ENCODE measurements at regions not wholly inside any gene's neighbourhood (a gene's known extent, or its start where the extent isn't known, plus 50 kb on each side); places are given as distances from the start of the nearest gene placed in this dataset.
"Not testable (repeated sequence)": the region's sequence is repeated elsewhere in the genome, so short reads cannot be mapped to it uniquely, and the experiment has no call there.

- no peaks in the 10 kb centered on the region for H3K36me3 Mint-ChIP-seq (ENCODE audit: insufficient read depth)
- ATAC-seq (no peak), DNase-seq (no peak)
- no peak overlapping the region for H3K4me3 Mint-ChIP-seq
- no peaks in the 10 kb centered on the region for H3K27me3 Mint-ChIP-seq (ENCODE audit: low read depth)
- H3K4me1 Mint-ChIP-seq (ENCODE audit: low read depth) = no peaks in the 10 kb centered on the region
- peaks cover 7% of the 10 kb centered on the region for H3K9me3 Mint-ChIP-seq
Measured at GRCh38 chr11:80718611-80719291, 1277.9 kb upstream of the TENM4 start.

DNA sequence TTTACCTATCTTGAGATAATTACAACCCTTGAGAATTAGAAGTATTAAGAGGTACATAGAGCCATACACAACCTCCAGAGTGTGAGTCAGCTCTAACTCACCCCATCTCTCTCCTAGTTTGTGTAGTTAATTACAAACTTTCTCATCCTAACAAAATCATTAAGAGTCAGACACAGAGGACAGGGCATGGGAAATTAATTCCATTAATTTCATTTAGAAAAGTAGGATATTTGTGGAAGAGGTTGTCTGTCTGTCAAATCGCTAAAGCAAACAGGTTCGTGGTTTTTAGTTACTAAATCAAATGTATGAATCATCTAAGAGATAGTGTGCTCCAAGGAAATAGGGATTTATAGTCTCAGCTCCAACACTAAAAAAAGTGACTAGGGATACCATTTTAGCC lies 1261.4 kb upstream of the TENM4 start:
- peaks cover 7% of the 10 kb centered on the region for H3K9me3 Mint-ChIP-seq
- no peak overlapping the region for H3K4me3 Mint-ChIP-seq
- no peaks in the 10 kb centered on the region for H3K27me3 Mint-ChIP-seq (ENCODE audit: low read depth)
- H3K36me3 Mint-ChIP-seq (ENCODE audit: insufficient read depth) = no peaks in the 10 kb centered on the region
- ATAC-seq = no peak
- no peak for DNase-seq
- H3K4me1 Mint-ChIP-seq (ENCODE audit: low read depth) = no peaks in the 10 kb centered on the region

DNA sequence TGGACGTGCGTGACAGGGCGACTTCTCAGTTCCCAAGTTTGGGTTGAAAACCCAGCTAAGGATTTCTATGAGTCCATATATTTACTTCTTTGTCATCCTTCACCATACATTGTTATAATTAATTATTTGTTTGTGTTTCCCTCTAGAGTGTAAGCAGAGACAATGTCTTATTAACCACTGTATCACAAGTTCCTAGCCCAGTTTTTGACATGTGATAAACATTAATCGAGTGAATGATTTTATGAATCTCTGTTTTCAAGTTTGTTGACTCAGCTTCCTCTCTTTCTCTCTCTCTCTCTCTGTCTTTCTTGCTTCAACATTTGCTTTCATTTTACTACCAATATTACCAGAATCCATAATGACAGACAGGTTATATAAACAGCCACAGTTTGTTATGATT lies 1259.6 kb upstream of the TENM4 start:
- ATAC-seq (no peak), DNase-seq (no peak)
- Mint-ChIP-seq H3K36me3 (ENCODE audit: insufficient read depth) (no peaks in the 10 kb centered on the region), H3K27me3 (ENCODE audit: low read depth) (no peaks in the 10 kb centered on the region), H3K4me3 (no peak overlapping the region), H3K9me3 (peaks cover 7% of the 10 kb centered on the region), H3K4me1 (ENCODE audit: low read depth) (no peaks in the 10 kb centered on the region)

- H3K4me3 Mint-ChIP-seq; H3K36me3 Mint-ChIP-seq (ENCODE audit: insufficient read depth); ATAC-seq: not testable (repeated sequence)
Measured at GRCh38 chr11:80699406-80700177, 1258.8 kb upstream of the TENM4 start.

GRCh38 chr11:80698637-80699036 lies 1257.8 kb upstream of the TENM4 start:
- no peak overlapping the region for H3K4me3 Mint-ChIP-seq
- ATAC-seq (no peak), DNase-seq (no peak)
- H3K27me3 Mint-ChIP-seq (ENCODE audit: low read depth) = no peaks in the 10 kb centered on the region
- no peaks in the 10 kb centered on the region for H3K4me1 Mint-ChIP-seq (ENCODE audit: low read depth)
- H3K9me3 Mint-ChIP-seq = peaks cover 7% of the 10 kb centered on the region
- no peaks in the 10 kb centered on the region for H3K36me3 Mint-ChIP-seq (ENCODE audit: insufficient read depth)

More at GRCh38 chr11:80699406-80700177, 1258.8 kb upstream of the TENM4 start:
- H3K9me3 Mint-ChIP-seq; DNase-seq; H3K4me1 Mint-ChIP-seq (ENCODE audit: low read depth); H3K27me3 Mint-ChIP-seq (ENCODE audit: low read depth): not testable (repeated sequence)

- Mint-ChIP-seq H3K36me3 (ENCODE audit: insufficient read depth) (no peaks in the 10 kb centered on the region), H3K4me1 (ENCODE audit: low read depth) (no peaks in the 10 kb centered on the region), H3K4me3 (no peak overlapping the region), H3K9me3 (peaks cover 4% of the 10 kb centered on the region), H3K27me3 (ENCODE audit: low read depth) (no peaks in the 10 kb centered on the region)
- no peak for ATAC-seq
- no peak for DNase-seq
Measured at GRCh38 chr11:80694385-80694784, 1253.6 kb upstream of the TENM4 start.

- ATAC-seq (no peak), DNase-seq (no peak)
- Mint-ChIP-seq H3K4me1 (ENCODE audit: low read depth) (no peaks in the 10 kb centered on the region), H3K4me3 (no peak overlapping the region), H3K9me3 (no peaks in the 10 kb centered on the region), H3K27me3 (ENCODE audit: low read depth) (no peaks in the 10 kb centered on the region), H3K36me3 (ENCODE audit: insufficient read depth) (no peaks in the 10 kb centered on the region)
Measured at GRCh38 chr11:80687941-80688340, 1247.1 kb upstream of the TENM4 start.

DNA sequence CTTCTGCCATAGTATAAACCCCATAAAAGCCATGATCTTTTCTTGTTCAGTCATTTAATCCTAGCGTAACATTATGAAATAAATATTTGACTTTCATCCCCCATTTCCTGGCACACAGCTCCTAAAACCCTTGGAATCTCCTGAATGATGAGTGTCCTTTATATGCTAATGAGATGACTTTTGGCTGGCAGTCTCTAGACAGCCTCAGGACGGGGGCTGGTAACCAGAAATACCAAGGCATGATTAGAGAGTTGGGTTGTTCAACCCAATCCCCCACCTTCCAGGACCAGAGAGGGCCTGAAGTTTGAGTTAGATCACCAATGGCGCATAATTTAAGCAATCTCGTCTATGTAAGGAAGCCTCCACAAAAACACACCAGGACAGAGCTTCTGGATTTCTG lies 1246.1 kb upstream of the TENM4 start:
- no peak for ATAC-seq
- no peaks in the 10 kb centered on the region for H3K36me3 Mint-ChIP-seq (ENCODE audit: insufficient read depth)
- DNase-seq = no peak
- no peaks in the 10 kb centered on the region for H3K4me1 Mint-ChIP-seq (ENCODE audit: low read depth)
- no peaks in the 10 kb centered on the region for H3K9me3 Mint-ChIP-seq
- no peaks in the 10 kb centered on the region for H3K27me3 Mint-ChIP-seq (ENCODE audit: low read depth)
- H3K4me3 Mint-ChIP-seq = no peak overlapping the region

DNA sequence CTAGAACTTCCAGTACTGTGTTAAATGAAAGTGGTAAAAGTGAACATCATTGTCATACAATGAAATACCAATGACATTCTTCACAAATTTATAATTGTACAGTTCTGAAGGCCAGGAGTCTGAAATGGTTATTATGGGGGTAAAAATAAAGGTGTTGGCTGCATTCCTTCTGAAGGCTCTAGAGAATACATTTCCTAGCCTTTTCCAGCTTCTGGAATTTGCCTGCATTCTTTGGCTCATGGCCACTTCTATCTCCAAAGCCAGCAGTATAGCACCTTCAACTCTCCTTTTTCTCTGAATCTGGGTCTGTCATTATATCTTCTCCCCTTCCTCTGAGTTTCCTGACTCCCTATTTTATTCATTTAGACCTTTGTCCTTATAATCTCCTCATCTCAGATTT lies 1232.7 kb upstream of the TENM4 start:
- DNase-seq = no peak
- Mint-ChIP-seq H3K4me3 (no peak overlapping the region), H3K36me3 (ENCODE audit: insufficient read depth) (no peaks in the 10 kb centered on the region), H3K27me3 (ENCODE audit: low read depth) (no peaks in the 10 kb centered on the region), H3K4me1 (ENCODE audit: low read depth) (no peaks in the 10 kb centered on the region), H3K9me3 (peaks cover 29% of the 10 kb centered on the region)
- ATAC-seq = no peak

DNA sequence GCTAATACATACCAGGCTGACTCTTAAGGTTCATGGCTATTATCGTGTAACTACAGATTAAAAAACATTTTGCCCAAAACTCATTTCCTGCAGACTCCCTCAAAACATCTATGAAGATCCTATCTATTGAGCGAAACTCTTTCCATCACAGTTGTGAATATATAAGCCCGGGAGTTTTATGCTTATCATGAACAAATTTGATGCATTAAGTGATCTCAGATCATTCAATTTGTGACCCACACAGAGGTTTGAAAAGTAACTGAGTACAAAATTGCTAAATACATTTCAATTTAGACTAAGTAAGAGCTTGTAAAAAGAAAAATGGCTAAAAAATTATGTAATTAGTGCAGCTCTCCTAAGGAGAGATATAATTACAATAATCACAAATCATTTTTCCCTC lies 1228.8 kb upstream of the TENM4 start:
- Mint-ChIP-seq H3K36me3 (ENCODE audit: insufficient read depth) (no peaks in the 10 kb centered on the region), H3K27me3 (ENCODE audit: low read depth) (no peaks in the 10 kb centered on the region), H3K9me3 (peaks cover 22% of the 10 kb centered on the region), H3K4me1 (ENCODE audit: low read depth) (no peaks in the 10 kb centered on the region), H3K4me3 (no peak overlapping the region)
- ATAC-seq (no peak), DNase-seq (no peak)

DNA sequence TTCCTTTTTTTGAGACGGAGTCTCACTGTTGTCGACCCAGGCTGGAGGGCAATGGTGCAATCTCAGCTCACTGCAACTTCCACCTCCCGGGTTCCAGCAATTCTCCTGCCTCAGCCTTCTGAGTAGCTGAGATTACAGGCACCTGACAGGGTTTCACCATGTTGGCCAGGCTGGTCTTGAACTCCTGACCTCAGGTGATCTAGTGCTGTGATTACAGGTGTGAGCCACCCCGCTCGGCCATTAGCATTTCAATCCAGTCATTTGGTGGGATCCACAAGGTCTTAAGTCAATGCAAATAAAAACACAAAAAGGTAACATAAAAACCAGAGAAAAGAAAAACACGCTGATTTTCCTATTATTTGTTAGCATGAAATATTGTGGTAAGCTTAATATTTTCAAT lies 1227.2 kb upstream of the TENM4 start:
- Mint-ChIP-seq H3K9me3 (peaks cover 26% of the 10 kb centered on the region), H3K27me3 (ENCODE audit: low read depth) (no peaks in the 10 kb centered on the region), H3K36me3 (ENCODE audit: insufficient read depth) (no peaks in the 10 kb centered on the region), H3K4me3 (no peak overlapping the region), H3K4me1 (ENCODE audit: low read depth) (no peaks in the 10 kb centered on the region)
- ATAC-seq (no peak), DNase-seq (no peak)

GRCh38 chr11:80655834-80656233 lies 1215.0 kb upstream of the TENM4 start:
- Mint-ChIP-seq H3K4me1 (ENCODE audit: low read depth) (no peaks in the 10 kb centered on the region), H3K4me3 (no peak overlapping the region), H3K36me3 (ENCODE audit: insufficient read depth) (no peaks in the 10 kb centered on the region), H3K27me3 (ENCODE audit: low read depth) (no peaks in the 10 kb centered on the region), H3K9me3 (peaks cover 13% of the 10 kb centered on the region)
- no peak for DNase-seq
- ATAC-seq = no peak

- Mint-ChIP-seq H3K36me3 (ENCODE audit: insufficient read depth) (no peaks in the 10 kb centered on the region), H3K27me3 (ENCODE audit: low read depth) (no peaks in the 10 kb centered on the region), H3K4me3 (no peak overlapping the region), H3K9me3 (peaks cover 14% of the 10 kb centered on the region), H3K4me1 (ENCODE audit: low read depth) (no peaks in the 10 kb centered on the region)
- DNase-seq (no peak), ATAC-seq (no peak)
Measured at GRCh38 chr11:80650966-80651365, 1210.1 kb upstream of the TENM4 start.

DNA sequence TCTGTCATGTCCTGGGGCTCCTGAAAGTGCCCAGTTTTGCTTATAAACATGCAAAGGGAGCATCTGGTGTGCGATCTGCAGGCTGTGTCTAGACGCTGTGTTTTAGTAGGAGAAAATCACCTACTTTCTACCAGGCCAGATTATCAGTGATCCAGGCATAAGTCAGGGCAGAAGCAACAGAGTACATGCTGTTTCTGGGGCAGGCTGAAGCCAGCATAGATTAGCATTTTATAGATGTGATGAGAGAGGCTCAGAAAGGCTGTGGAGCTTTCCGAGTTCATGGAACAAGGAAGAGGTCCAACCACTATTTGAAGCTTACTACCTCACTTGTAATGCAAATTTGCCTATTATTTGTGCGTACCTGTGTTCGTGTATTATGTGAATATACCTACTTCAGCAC lies 1208.4 kb upstream of the TENM4 start:
- Mint-ChIP-seq H3K36me3 (ENCODE audit: insufficient read depth) (no peaks in the 10 kb centered on the region), H3K27me3 (ENCODE audit: low read depth) (no peaks in the 10 kb centered on the region), H3K4me1 (ENCODE audit: low read depth) (no peaks in the 10 kb centered on the region), H3K9me3 (peaks cover 17% of the 10 kb centered on the region), H3K4me3 (no peak overlapping the region)
- ATAC-seq (no peak), DNase-seq (no peak)

DNA sequence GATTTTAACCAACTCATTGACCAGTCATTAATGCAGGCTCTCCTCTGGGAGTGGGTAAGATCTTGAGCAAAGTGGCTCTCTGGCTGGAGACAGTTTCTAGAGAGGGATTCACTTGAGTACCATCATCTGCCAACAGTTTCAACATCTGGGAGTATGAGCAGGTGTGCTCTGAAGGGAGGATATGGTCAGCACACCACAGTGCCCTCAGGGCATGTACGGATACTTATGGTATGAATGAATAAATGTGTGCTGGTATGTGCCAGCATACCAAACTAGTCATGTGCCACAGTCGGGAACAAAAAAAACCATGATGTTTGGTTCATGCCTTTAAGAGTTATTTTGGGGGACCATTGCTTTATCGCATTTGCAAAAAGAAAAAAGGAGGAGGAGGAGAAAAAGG lies 1197.5 kb upstream of the TENM4 start:
- no peak for DNase-seq
- Mint-ChIP-seq H3K4me1 (ENCODE audit: low read depth) (no peaks in the 10 kb centered on the region), H3K27me3 (ENCODE audit: low read depth) (no peaks in the 10 kb centered on the region), H3K4me3 (no peak overlapping the region), H3K9me3 (peaks cover 11% of the 10 kb centered on the region), H3K36me3 (ENCODE audit: insufficient read depth) (no peaks in the 10 kb centered on the region)
- ATAC-seq = no peak

Measured in activated T-cell treated with anti-CD3 and anti-CD28 coated beads, Interleukin-2, amount 50 U/mL, for 4 hours (primary cell).